NCI-H2081 treated with DMSO at 0.1 percent for 48 hours (cell line): ENCODE measurements at regions not wholly inside any gene's neighbourhood (a gene's known extent, or its start where the extent isn't known, plus 50 kb on each side); places are given as distances from the start of the nearest gene placed in this dataset.

Experiments
- DNase-seq: peaks from one replicate; lab custom pipeline; 2025; lab: John Stamatoyannopoulos, UW

GRCh38 chr22:48333816-48334735 lies 1493.6 kb downstream of the BRD1 start:
- no peak for DNase-seq

DNA sequence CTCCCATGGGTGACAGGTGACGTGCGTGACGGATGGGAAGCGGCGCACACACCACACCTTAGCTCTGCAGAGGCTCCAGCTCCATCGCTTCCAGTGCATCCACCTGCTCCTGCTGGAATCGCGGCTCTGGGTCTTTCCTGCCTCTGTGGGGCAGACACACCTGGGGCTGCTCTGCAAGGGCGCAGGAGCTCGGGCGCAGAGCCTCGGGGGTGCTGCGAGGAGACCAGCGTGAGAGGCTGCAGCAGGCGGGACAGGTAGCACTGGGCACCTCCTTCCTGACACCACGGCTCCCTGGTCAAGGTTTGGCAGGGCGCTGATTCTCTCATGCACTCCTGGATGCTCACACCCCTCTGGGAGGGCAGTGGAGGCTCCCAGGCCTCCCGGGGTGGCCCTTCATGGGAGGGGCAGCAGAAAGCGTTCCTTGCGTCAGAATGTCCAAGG lies 1494.3 kb downstream of the BRD1 start:
- DNase-seq, result no peak

DNA sequence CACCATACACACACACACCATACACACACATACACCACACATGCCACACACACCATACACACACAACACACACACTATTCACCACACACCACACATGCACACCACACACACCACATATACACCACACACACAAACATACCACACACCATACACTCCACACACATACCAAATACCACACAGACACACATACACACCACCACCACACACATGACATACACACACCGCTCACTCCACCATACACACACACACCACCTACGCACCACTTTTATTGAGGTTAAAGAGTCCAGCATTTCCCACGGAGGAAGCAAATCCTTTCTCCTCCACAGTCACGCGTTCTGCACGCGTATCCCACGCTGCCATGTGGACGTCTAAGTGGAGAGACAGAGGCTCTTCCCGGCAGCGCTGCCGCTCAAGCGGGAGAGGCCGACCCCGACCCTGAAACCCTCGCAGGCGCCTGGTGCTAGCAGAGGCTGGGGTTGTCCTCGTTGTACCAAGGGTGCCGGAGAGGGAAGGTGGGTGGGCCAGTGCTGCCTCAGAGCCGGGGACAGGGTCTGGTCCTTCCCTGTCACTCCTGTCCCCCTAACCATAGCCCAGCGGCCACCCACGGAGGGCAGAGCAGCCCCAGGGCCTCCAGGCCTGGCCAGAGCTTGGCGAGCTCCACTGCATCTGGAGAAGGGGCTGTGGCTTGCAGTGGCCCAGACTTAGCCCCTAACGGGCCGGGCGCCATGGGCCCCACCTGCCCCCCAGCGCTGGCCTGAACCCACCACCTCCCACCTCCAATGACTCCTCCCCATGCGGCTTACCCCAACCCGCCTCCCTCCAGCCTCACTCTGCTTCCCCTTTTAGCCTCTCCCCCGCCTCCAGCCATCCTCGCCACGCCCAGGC lies 1495.0 kb downstream of the BRD1 start:
- DNase-seq, result no peak

DNA sequence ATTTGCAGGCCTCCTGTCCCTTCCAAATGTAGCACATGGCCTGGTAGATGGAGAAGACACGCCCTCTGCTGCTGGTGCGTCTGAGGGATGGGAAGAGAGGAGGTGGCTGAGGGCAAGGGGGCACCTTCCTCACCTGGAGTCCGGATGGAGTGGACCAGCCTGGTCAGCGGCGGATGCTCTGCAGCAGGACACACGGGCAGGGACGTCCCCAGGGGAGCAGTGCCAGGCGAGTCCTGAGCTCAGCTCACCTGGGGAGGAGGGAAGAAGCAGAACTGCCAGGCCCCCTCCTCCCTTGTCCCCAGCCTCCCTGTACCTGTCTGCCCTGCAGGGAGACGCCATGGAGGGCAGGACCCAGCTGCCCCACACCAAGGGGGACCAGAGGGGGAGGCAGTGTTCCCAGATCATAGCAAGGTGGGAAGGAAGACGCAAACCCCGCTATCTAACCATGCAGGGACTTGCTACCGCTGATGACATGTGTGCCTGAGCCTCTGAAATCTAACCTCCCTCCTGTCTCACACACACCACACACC lies 1495.9 kb downstream of the BRD1 start:
- no peak for DNase-seq

DNA sequence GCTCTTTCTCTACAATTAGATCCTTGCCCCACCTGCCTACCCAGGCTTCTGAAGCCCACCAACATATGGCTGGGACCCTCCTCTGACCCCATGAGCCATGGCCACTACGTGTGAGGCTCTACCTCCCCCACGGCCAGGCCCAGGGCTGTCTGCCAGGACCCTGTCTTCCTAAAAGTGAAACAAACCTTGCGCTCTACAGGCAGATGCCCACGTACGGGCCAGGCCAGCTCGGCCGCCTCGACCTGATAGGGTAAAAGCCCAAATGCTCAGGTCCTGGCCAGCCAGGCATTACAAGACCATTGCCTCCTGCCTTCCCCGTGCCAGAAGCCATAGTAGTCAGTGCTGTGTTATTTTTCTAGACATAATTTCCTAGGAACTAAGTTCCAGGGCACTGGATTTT lies 1496.4 kb downstream of the BRD1 start:
- no peak for DNase-seq

DNA sequence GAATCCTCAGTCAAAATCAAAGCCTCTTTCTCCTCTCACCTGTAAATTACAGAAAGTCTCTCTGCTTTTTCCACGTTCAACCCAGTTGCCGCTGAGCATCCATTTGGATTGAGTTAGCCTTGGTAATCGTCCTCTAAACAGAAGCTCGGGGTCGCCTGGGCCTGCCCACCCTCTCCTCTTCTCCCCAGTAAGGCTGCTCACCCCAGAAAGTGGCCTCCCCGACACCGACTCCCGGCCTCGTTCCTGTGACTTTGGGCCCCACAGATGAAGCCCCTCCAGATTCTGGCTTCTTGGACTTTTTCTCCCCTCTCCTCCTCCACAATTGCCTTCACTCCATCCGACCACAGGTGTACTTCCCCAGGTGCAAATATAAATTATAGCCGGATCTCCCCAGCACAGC lies 1500.0 kb downstream of the BRD1 start:
- no peak for DNase-seq

GRCh38 chr22:48323746-48324145 lies 1503.9 kb downstream of the BRD1 start:
- DNase-seq, result no peak

GRCh38 chr22:48322907-48323306 lies 1504.8 kb downstream of the BRD1 start:
- DNase-seq, result no peak

GRCh38 chr22:48321986-48322545 lies 1505.6 kb downstream of the BRD1 start:
- no peak for DNase-seq

DNA sequence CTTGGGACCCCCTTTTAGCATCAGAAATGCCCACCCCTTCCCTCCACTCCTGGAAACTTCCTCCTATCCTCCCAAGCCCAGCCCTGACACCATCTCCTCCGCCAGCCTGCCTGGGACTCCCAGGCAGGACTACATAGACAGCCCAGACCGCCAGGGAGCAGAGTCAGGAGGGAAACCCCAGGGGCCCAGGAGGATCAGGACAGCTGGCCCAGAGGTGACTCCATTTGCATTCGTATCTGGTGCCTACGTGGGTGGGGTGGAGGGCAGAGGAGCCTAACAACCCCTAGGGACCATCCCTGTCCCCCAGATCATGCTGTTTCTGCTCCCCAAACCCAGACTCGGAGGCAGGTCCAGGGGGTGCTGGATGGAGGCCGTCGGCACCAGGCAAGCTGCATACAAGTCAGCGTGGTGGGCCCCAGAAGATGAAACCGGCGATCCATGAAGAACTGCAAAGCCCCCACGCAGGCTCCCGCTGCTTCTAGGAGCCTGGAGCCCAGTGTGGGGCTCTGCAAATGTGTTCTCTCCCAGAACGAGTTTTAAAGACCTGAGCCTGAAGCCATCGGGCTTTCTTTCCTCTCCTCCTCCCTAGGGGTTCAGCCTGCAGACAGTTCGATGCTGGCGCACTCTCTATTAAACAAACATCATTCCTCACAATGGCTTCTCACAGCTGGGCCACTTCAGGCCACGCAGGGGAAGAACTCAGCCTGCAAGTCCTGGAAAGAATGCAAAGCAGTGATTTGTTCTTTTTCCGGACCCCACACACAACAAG lies 1506.8 kb downstream of the BRD1 start:
- DNase-seq, result no peak

DNA sequence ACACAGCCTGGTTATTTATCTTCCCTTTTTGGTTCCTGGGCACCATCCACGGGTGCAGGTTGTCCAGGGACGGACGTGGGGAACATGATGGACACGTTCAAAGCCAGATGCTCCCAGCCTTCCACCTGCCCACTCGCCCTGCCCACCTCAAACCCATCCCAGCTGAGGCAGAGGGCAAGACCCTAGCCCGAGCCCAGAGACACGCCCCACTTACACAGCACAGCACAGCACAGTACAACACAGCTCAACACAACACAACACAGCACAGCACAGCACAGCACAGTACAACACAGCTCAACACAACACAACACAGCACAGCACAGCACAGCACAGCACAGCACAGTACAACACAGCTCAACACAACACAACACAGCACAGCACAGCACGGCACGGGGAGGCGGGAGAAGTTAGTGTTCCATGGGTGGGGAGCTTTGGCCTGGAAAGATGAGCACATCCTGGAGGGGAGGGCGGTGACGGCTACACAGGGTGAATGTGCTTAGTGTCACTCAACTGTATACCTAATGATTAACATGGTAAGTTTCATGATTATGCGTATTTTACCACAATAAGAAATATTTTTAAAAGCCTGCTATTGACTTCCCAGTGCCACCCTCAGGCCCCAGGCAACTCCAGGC lies 1507.5 kb downstream of the BRD1 start:
- DNase-seq, result no peak

DNA sequence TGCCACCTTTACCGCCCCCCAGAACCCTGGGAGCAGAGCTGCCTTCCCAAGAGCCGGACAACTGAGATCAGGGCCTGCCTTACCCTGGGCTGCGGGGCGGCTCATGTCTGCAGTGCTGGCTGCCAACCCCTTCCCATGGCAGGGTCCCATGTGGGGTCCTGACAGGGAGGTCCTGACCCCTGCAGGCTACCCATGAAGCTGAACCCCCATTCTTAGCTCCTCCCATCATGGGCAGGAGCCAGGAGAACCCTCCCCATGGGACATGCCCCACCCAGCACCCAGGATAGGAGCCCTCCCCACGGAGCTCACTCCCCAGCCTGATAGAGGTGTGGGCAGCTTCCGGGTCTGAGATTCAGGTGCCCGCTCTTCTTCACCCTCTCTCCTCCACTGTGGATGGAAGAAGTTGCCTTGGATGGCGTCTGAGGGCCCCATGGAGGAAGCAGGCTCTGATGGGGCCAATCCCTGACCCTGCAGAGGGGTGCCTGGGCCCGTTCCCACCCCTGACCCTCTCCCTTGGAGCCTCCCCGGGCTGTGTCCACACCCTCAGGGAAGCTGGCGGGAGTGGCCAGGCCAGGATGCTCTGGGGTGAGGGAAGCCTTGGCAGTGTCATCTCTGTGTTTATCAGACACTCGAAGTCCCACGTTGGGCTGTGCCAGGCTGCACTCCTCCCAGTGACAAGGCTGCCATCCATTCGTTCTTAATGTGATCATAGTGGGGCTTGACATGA lies 1508.2 kb downstream of the BRD1 start:
- DNase-seq, result no peak

GRCh38 chr22:48318575-48319320 lies 1508.9 kb downstream of the BRD1 start:
- DNase-seq, result no peak

GRCh38 chr22:48318173-48318572 lies 1509.5 kb downstream of the BRD1 start:
- DNase-seq, result no peak

- DNase-seq, result no peak
Observed at GRCh38 chr22:48316257-48317250, 1511.1 kb downstream of the BRD1 start.

GRCh38 chr22:48315439-48316256 lies 1512.0 kb downstream of the BRD1 start:
- no peak for DNase-seq

DNA sequence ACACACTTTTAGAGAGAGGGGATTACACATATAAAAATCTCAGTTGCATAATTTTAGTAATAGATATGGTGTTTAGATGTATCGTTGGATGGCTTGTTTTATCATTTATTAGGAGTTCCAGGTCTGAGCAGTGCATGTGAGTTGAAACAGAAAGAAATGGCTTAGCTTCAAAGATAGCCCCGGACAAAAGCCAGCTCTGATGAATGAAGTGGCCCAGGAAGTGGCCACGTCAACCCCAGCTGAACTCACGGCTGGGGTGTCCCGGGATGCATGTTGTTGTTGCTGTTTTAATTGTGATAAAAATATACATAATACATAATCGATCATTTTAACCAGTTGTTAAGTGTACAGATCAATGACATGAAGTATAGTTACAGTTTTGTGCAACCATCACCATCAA lies 1513.6 kb downstream of the BRD1 start:
- no peak for DNase-seq
